ENCODE measurements at regions not wholly inside any gene's neighbourhood (a gene's known extent, or its start where the extent isn't known, plus 50 kb on each side); places are given as distances from the start of the nearest gene placed in this dataset.

GRCh38 chr1:60516996-60517395 is 443.4 kb upstream of the C1orf87 start:
- TF ChIP-seq ARNTL (CRISPR knock-in tag; IDR thresholded peaks at IDR 0.05; ENCODE audit: borderline replicate concordance, low read depth), result no peak
- TF ChIP-seq OSR1 (CRISPR knock-in tag; IDR thresholded peaks at IDR 0.05), result no peak
- TF ChIP-seq PPARA (CRISPR knock-in tag; IDR thresholded peaks at IDR 0.05; ENCODE audit: borderline replicate concordance), result no peak
- TF ChIP-seq ISL1 (CRISPR knock-in tag; IDR thresholded peaks at IDR 0.05), result no peak
- TF ChIP-seq, protein P1, sequence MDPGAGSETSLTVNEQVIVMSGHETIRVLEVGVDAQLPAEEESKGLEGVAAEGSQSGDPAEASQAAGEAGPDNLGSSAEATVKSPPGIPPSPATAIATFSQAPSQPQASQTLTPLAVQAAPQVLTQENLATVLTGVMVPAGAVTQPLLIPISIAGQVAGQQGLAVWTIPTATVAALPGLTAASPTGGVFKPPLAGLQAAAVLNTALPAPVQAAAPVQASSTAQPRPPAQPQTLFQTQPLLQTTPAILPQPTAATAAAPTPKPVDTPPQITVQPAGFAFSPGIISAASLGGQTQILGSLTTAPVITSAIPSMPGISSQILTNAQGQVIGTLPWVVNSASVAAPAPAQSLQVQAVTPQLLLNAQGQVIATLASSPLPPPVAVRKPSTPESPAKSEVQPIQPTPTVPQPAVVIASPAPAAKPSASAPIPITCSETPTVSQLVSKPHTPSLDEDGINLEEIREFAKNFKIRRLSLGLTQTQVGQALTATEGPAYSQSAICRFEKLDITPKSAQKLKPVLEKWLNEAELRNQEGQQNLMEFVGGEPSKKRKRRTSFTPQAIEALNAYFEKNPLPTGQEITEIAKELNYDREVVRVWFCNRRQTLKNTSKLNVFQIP (CRISPR knock-in tag; IDR thresholded peaks at IDR 0.05; ENCODE audit: borderline replicate concordance, low read depth), result no peak
- TF ChIP-seq, protein P2, sequence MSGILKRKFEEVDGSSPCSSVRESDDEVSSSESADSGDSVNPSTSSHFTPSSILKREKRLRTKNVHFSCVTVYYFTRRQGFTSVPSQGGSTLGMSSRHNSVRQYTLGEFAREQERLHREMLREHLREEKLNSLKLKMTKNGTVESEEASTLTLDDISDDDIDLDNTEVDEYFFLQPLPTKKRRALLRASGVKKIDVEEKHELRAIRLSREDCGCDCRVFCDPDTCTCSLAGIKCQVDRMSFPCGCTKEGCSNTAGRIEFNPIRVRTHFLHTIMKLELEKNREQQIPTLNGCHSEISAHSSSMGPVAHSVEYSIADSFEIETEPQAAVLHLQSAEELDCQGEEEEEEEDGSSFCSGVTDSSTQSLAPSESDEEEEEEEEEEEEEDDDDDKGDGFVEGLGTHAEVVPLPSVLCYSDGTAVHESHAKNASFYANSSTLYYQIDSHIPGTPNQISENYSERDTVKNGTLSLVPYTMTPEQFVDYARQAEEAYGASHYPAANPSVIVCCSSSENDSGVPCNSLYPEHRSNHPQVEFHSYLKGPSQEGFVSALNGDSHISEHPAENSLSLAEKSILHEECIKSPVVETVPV (CRISPR knock-in tag; IDR thresholded peaks at IDR 0.05), result no peak
- no peak for TF ChIP-seq ZNF565 (CRISPR knock-in tag; conservative IDR thresholded peaks at IDR 0.05; ENCODE audit: low read depth)
- TF ChIP-seq PATZ1 (CRISPR knock-in tag; IDR thresholded peaks at IDR 0.05; ENCODE audit: borderline replicate concordance), result no peak
- TF ChIP-seq, protein P3, sequence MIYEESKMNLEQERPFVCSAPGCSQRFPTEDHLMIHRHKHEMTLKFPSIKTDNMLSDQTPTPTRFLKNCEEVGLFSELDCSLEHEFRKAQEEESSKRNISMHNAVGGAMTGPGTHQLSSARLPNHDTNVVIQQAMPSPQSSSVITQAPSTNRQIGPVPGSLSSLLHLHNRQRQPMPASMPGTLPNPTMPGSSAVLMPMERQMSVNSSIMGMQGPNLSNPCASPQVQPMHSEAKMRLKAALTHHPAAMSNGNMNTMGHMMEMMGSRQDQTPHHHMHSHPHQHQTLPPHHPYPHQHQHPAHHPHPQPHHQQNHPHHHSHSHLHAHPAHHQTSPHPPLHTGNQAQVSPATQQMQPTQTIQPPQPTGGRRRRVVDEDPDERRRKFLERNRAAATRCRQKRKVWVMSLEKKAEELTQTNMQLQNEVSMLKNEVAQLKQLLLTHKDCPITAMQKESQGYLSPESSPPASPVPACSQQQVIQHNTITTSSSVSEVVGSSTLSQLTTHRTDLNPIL (CRISPR knock-in tag; IDR thresholded peaks at IDR 0.05; ENCODE audit: low read depth), result no peak
- TF ChIP-seq ESRRG (CRISPR knock-in tag; IDR thresholded peaks at IDR 0.05), result no peak
